Lower leg skin (tissue), 4 donors: ENCODE measurements at regions not wholly inside any gene's neighbourhood (a gene's known extent, or its start where the extent isn't known, plus 50 kb on each side); places are given as distances from the start of the nearest gene placed in this dataset.
A peak's percentile ranks its signal among the peaks of the same experiment; 100 is the strongest.
"Not testable (repeated sequence)": the region's sequence is repeated elsewhere in the genome, so short reads cannot be mapped to it uniquely, and the experiment has no call there.

Experiments
- DNase-seq, 2 donors: peaks; one replicate each; pipeline ENCODE4 v3.0.0-alpha.2; 2019; ENCODE audit warnings: low spot score in 2 of 2
- H3K4me3 ChIP-seq: fragments of 200-600 bp; sonication (generic); 2 replicates; pipeline ENCODE4 v1.5.1; 2017; ENCODE audit warnings: mild to moderate bottlenecking, low read depth; ENCODE audit not compliant: poor library complexity, severe bottlenecking
- CTCF ChIP-seq, 3 donors: fragments of 450-650 bp; IDR thresholded peaks; one replicate each; pipeline ENCODE4 v1.5.1; 2016; ENCODE audit warnings: antibody characterized with exemption in 3 of 3, mild to moderate bottlenecking in 3 of 3, moderate library complexity in 2 of 3
- POLR2A ChIP-seq, 2 donors: fragments of 450-650 bp; IDR thresholded peaks; one replicate each; pipeline ENCODE4 v1.6.1; 2016 to 2017; ENCODE audit warnings: antibody characterized with exemption in 2 of 2, mild to moderate bottlenecking in 1 of 2, moderate library complexity in 1 of 2
- WGBS, 2 donors: methylation state at CpG; one replicate each; pipeline ENCODE4 v1.1.5; 2018; 5-methylcytosine and 5-hydroxymethylcytosine counted together
- intact Hi-C: fragments of 100-400 bp; cut with DNase I; formaldehyde crosslinking; loops from one replicate; pipeline ENCODE4 v1.15.0; 2023; ENCODE audit warnings: low total_unique reads

- WGBS, 2 donors, result 92% methylated on average over 4 of the region's 4 CpGs
- no peak overlapping the region for H3K4me3 ChIP-seq
- intact Hi-C loops, result no loop called here
- no peak for DNase-seq
- TF ChIP-seq POLR2A (IDR thresholded peaks at IDR 0.05) (no peak), CTCF (IDR thresholded peaks at IDR 0.05) (no peak)
These were observed 509.4 kb downstream of the NFIB start for GRCh38 chr9:13804532-13804931.

- 79 to 95% methylated on average over 3 of the region's 3 CpGs for WGBS, 2 donors
- intact Hi-C loops, result no loop called here
These were observed 513.2 kb downstream of the NFIB start for GRCh38 chr9:13800776-13801175.

GRCh38 chr9:13797701-13798100, 516.2 kb downstream of the NFIB start:
- H3K4me3 ChIP-seq, DNase-seq, intact Hi-C loops: not testable (repeated sequence)
- WGBS, 2 donors, result 86 to 97% methylated on average over 2 of the region's 2 CpGs

More at GRCh38 chr9:13800776-13801175, 513.2 kb downstream of the NFIB start:
- H3K4me3 ChIP-seq, result no peak overlapping the region
- TF ChIP-seq POLR2A (IDR thresholded peaks at IDR 0.05) (no peak), CTCF (IDR thresholded peaks at IDR 0.05) (no peak)
- no peak for DNase-seq

- intact Hi-C loops, result no loop called here
- H3K4me3 ChIP-seq, result no peak overlapping the region
- 88 to 95% methylated on average over 4 of the region's 4 CpGs for WGBS, 2 donors
- DNase-seq, result no peak
- TF ChIP-seq POLR2A (IDR thresholded peaks at IDR 0.05) (no peak), CTCF (IDR thresholded peaks at IDR 0.05) (no peak)
These were observed 512.3 kb upstream of the MPDZ start for GRCh38 chr9:13791816-13792215.

- WGBS, 2 donors, result 87 to 93% methylated on average over 2 of the region's 2 CpGs
- no peak for DNase-seq
- intact Hi-C loops, result no loop called here
- no peak overlapping the region for H3K4me3 ChIP-seq
- TF ChIP-seq CTCF (IDR thresholded peaks at IDR 0.05) (no peak), POLR2A (IDR thresholded peaks at IDR 0.05) (no peak)
These were observed 510.6 kb upstream of the MPDZ start for GRCh38 chr9:13790055-13790454.

GRCh38 chr9:13787234-13787833, 507.8 kb upstream of the MPDZ start:
- no peak for TF ChIP-seq CTCF (IDR thresholded peaks at IDR 0.05)
- no peak for TF ChIP-seq POLR2A (IDR thresholded peaks at IDR 0.05)
- no peak overlapping the region for H3K4me3 ChIP-seq
- intact Hi-C loops, result no loop called here
- 51 to 55% methylated on average over 10 of the region's 10 CpGs for WGBS, 2 donors
- DNase-seq, result peak in 1 of 2 donors; percentile 24
